Hepatocyte (in vitro differentiated cells): ENCODE measurements at regions not wholly inside any gene's neighbourhood (a gene's known extent, or its start where the extent isn't known, plus 50 kb on each side); places are given as distances from the start of the nearest gene placed in this dataset.

Experiments used
- EZH2 ChIP-seq: fragments of 200-600 bp; sonication (generic); IDR thresholded peaks from 2 replicates; pipeline ENCODE4 v1.6.1; 2016; ENCODE audit warnings: antibody characterized with exemption, mild to moderate bottlenecking, borderline replicate concordance
- EZH2phosphoT487 ChIP-seq: fragments of 200-600 bp; sonication (generic); IDR thresholded peaks from one replicate; pipeline ENCODE4 v1.6.1; 2018; ENCODE audit warnings: antibody characterized with exemption, mild to moderate bottlenecking, low read depth, moderate library complexity; ENCODE audit not compliant: unreplicated experiment, severe bottlenecking
- TF ChIP-seq, protein P1 (sequence below): fragments of 200-600 bp; sonication (generic); IDR thresholded peaks from 2 replicates; pipeline ENCODE4 v1.5.1; 2016; ENCODE audit warnings: antibody characterized with exemption, mild to moderate bottlenecking; ENCODE audit not compliant: poor library complexity

DNA sequence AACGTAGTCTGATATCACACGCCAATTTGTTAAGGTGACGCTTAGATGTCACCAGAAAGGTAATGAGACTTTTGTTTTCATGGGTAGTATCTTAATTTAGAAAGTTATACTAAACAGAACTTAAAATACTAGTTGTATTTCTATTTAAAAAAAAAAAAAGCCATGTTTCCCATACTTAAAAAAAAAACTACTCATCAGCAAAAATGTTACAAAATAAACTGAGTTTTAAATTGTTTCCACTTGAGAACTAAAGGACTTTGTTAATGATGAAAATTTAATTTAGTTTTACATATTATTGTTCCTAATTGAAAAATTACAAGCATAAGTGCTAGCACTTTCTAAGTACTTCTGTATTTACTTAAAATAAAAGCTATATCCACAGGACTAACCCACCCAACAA, 300.8 kb upstream of the ATP11B start:
- TF ChIP-seq EZH2 (no peak), EZH2phosphoT487 (no peak)
- TF ChIP-seq, protein P1, sequence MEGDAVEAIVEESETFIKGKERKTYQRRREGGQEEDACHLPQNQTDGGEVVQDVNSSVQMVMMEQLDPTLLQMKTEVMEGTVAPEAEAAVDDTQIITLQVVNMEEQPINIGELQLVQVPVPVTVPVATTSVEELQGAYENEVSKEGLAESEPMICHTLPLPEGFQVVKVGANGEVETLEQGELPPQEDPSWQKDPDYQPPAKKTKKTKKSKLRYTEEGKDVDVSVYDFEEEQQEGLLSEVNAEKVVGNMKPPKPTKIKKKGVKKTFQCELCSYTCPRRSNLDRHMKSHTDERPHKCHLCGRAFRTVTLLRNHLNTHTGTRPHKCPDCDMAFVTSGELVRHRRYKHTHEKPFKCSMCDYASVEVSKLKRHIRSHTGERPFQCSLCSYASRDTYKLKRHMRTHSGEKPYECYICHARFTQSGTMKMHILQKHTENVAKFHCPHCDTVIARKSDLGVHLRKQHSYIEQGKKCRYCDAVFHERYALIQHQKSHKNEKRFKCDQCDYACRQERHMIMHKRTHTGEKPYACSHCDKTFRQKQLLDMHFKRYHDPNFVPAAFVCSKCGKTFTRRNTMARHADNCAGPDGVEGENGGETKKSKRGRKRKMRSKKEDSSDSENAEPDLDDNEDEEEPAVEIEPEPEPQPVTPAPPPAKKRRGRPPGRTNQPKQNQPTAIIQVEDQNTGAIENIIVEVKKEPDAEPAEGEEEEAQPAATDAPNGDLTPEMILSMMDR, result no peak
